Umbilical cord (tissue), 1 donor: ENCODE measurements at regions not wholly inside any gene's neighbourhood (a gene's known extent, or its start where the extent isn't known, plus 50 kb on each side); places are given as distances from the start of the nearest gene placed in this dataset.

Experiments used
- DNase-seq: peaks from one replicate; pipeline ENCODE4 v3.0.0-alpha.2; 2015; ENCODE audit warnings: low spot score

DNA sequence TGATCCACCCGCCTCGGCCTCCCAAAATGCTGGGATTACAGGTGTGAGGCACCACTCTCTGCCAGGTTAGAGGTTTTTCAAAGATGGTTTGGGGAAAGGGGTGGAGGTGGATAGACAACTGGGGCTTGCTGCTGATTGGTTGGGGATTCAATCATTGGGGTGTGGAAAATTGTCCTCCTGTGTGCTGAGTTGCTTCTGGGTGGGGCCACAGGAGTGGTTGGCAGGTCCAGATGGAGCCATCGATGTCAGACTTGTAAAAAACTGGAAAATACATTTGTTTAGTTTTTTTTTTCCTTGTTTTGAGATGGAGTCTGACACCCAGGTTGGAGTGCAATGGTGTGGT lies 61.9 kb upstream of the CLINT1 start:
- no peak for DNase-seq

DNA sequence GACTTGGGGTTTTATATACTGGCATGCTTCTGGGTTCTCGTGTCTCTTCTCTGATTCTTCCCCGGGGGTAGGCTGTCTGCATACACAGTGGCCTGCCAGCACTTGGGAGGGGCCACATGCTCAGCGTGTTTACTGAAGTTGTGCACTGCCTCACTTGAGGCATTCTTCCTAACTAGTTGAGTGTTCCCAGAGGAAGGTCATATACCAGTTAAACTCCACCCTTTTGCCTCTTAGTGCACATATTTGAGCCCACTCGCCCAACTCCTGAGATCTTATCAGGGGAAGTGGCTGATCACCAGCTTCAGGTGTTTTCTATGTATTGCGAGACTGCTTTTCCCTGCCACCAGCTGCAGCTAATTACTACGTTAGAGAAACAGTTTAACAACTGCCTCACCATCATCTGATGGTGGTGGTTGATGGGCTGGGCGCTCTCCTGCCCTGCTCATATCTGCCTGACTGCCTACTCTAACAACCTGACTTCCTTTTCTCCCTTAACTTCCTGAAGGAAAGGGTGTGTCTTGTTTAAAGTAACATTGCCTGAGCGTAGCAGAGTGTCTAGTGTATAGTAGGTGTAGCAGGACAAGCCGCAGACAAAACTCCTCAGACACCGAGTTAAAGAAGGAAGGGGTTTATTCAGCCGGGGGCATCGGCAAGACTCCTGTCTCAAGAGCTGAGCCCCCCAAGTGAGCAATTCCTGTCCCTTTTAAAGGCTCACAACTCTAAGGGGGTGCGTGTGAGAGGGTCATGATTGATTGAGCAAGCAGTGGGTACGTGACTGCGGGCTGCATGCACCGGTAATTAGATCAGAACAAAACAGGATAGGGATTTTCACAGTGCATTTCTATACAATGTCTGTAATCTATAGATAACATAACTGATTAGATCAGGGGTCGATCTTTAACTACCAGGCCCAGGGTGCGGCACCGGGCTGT lies 60.1 kb upstream of the CLINT1 start:
- DNase-seq, result peak; percentile 66

DNA sequence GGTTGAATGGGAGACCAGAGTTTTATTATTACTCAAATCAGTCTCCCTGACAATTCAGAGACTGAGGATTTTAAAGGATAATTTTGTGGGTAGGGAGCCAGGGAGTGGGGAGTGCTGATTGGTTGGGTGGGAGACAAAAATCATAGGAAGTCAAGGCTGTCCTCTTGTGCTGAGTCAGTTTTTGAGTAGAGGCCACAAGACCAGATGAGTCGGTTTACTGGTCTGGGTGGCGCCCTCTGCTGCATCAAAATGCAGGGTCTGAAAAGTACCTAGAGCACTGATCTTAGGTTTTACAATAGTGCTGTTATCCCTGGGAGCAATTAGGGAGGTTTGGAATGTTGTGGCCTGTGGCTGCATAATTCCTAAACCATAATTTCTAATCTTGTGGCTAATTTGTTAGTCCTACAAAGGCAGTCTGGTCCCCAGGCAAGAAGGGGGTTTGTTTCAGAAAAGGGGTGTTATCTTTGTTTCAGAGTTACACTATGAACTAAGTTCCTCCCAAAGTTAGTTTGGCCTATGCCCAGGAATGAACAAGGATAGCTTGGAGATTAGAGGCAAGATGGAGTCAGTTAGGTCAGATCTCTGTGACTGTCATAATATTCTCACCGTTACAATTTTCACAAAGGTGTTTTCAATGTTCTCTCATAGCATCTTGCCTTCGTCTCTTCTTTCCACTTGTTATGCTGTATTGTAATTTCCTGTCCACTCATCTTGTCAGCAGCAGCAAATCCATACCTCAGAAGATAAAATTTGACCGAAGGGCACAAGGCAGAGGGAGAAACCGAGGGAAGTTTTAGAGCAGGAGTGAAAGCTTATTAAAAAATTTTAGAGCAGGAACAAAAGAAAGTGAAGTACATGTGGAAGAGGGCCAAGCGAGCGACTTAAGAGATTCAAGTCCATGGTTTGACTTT lies 59.2 kb upstream of the CLINT1 start:
- DNase-seq, result peak; percentile 93

DNA sequence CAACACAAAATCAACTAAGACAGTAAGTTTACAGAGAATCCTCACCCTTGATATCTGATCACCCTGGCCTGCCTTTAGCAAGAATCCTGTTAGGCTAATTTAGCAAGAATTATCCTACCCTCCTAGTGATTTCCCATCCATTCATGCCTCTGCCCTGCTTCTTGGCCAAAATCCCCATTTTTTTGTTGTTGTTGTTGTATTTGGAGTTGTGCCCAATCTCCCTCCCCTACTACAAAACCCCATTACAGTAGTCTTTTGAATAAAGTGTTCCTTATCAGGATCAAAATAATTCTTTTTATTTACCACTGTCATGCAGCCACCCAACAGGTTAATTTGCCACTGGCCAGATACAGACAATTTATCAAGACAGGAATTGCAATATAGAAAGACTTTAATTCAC lies 58.5 kb upstream of the CLINT1 start:
- DNase-seq, result no peak

DNA sequence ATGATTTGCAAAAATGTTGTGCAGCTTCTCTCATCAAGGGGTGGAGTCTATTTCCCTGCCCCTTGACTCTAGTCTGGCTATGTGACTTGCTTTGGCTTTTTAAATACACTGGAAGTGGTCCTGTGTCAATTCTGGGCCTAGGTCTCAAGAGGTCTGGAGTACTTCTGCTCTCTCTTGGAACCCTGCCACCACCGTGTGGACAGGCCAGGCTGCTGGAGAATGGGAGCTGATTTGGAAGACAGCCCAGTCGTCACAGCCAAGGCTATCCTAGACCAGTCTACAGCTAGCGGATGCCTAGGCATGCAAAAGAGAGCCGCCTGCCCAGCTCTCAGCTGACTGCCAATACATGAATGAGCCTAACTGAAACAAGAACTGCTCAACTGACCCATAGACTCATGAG lies 56.7 kb upstream of the CLINT1 start:
- peak; percentile 86 for DNase-seq

DNA sequence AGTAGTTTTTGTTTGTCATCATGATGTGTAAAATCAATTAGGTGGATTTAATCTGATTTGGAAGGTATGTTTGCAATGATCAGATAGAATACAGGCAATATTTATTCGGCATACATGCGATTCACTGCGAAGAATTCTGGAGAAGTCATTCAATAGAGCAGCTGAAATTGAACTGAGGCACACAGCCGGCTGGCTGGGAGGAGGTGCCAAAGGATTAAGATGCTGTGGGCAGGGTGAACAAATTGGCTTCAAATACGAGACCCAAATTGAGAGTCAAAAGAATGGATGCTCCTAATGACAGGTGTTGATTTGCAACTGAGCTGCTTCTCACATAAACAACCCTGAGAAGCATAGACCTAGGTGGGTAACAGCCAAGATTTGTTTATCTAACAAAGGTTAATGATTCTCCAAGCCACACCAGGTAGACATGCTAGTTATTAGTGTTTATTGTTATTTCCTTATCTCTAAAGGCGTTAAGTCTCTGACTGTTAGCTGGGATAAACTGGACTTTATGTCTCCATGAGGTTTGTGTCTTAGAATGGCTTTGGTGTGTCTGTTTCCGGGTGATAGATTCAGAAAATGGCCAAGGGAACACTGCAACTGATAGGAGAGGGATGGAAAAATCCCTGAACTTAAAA lies 55.3 kb upstream of the CLINT1 start:
- DNase-seq, result no peak

DNA sequence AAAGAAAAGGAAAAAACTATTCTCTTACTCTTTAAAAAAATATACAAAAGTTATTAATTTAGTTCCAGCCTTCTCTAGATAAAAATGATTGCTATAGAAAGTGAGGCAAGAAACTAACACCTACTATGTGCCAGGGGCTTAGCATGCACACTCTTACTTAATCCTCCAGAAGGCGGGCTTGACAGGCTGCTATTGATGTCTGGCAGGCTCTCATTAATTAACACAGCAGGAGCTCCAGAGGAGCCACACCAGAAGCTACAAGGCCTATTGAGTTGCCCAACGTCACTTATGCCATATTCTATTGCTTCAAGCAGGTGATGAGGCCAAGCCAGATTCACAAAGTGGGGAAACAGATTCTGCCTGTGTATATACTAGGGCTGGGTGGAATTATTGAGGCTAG lies 54.6 kb upstream of the CLINT1 start:
- no peak for DNase-seq

DNA sequence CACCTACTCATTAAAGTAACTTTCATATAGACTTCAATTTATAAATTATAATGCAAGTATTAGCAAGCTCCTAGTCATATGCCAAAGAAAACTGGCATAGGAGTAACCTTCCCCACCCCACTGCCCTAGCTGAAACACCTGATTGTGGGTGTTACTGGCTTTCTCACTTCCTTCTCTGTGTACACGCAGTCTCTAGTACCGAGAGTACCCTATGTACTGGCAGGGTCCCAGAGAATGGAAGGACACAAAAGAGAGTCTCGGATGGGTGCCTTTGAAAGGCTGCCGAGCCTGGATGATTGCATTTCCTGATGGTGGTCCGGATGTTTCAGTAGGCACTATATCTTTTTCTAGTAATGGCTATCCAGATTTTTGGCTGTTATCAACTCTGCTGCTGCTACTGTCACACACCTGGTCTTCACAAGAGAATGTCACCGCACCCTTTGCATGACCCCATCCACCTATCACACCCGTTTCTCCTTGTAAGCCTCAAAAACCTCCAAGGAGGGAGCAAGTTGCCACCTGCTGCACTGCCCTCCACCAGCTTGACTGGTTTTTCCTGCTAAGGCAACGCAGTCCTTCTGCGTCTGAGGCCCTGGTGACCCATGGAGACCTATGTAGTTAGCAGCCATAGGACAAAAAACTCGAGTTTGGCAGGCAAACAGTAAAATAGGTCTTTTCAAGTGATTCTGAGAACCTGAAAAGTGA lies 53.8 kb upstream of the CLINT1 start:
- DNase-seq, result peak; percentile 65

DNA sequence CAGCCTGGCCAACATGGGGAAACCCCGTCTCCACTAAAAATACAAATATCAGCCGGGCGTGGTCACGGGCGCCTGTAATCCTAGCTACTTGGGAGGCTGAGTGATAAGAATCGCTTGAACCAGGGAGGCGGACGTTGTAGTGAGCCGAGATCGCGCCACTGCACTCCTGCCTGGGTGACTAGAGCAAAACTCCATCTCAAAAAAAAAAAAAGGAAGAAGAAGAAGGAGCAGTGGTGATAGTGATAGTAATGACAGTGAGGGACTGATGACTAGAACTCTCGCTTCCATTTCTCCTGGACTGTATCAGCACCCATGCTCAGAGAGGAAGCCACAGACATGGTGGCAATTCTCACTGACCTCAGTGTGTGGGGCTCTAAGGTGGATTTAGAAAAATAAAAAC lies 52.6 kb upstream of the CLINT1 start:
- DNase-seq, result no peak
